DND-41 (cell line): ENCODE measurements at regions not wholly inside any gene's neighbourhood (a gene's known extent, or its start where the extent isn't known, plus 50 kb on each side); places are given as distances from the start of the nearest gene placed in this dataset.

Experiments used
- ATAC-seq: fragments of 200-7000 bp; cut with Tn5 transposase; 3 replicates; pipeline ENCODE4 v1.9.1; 2021; ENCODE audit warnings: low read depth; ENCODE audit not compliant: insufficient read depth
- DNase-seq: peaks from one replicate; pipeline ENCODE4 v3.0.0-alpha.2; 2020
- H2AFZ ChIP-seq: 2 replicates; pipeline ENCODE4 v1.6.0; 2012; ENCODE audit warnings: low read depth, low read length
- H3K27ac ChIP-seq: 2 replicates; pipeline ENCODE4 v1.5.1; 2012; ENCODE audit warnings: low read length, inconsistent platforms
- H3K27me3 ChIP-seq: fragments of 200-600 bp; sonication (generic); 2 replicates; pipeline ENCODE4 v1.6.0; 2012; ENCODE audit warnings: low read length, mild to moderate bottlenecking, inconsistent platforms; ENCODE audit not compliant: insufficient read depth, poor library complexity
- H3K36me3 ChIP-seq: 2 replicates; pipeline ENCODE4 v1.5.1; 2012; ENCODE audit warnings: low read length, inconsistent platforms; ENCODE audit not compliant: insufficient read depth
- H3K4me1 ChIP-seq: 2 replicates; pipeline ENCODE4 v1.5.1; 2012; ENCODE audit warnings: mild to moderate bottlenecking, low read length; ENCODE audit not compliant: insufficient read depth
- H3K4me2 ChIP-seq: 2 replicates; pipeline ENCODE4 v1.6.0; 2012; ENCODE audit warnings: mild to moderate bottlenecking, moderate library complexity, low read length, inconsistent platforms; ENCODE audit not compliant: insufficient read depth
- H3K4me3 ChIP-seq, 2 experiments: fragments of 200-600 bp in 1 of 2; shearing (Covaris generic) in 1 of 2; 2 replicates each; pipeline ENCODE4 v1.5.1; 2012 to 2016; ENCODE audit warnings: inconsistent platforms in 2 of 2, low read length in 2 of 2, mild to moderate bottlenecking in 2 of 2, low read depth in 1 of 2, moderate library complexity in 1 of 2
- H3K79me2 ChIP-seq: 2 replicates; pipeline ENCODE4 v1.6.0; 2012; ENCODE audit warnings: low read length, inconsistent platforms; ENCODE audit not compliant: insufficient read depth
- H3K9ac ChIP-seq: 2 replicates; pipeline ENCODE4 v1.6.0; 2012; ENCODE audit warnings: low read depth, mild to moderate bottlenecking, inconsistent platforms, low read length, moderate library complexity
- H3K9me3 ChIP-seq: 2 replicates; pipeline ENCODE4 v1.5.1; 2012; ENCODE audit warnings: low read length, moderate library complexity, mild to moderate bottlenecking, inconsistent platforms; ENCODE audit not compliant: insufficient read depth, severe bottlenecking
- H4K20me1 ChIP-seq: 2 replicates; pipeline ENCODE4 v1.6.0; 2012; ENCODE audit warnings: low read length; ENCODE audit not compliant: insufficient read depth
- CTCF ChIP-seq: IDR thresholded peaks from 2 replicates; pipeline ENCODE4 v1.5.1; 2012; ENCODE audit warnings: borderline replicate concordance, low read length, moderate library complexity, mild to moderate bottlenecking; ENCODE audit not compliant: poor library complexity, severe bottlenecking; ENCODE audit errors: extremely low read depth
- EZH2 ChIP-seq: IDR thresholded peaks from 3 replicates; pipeline ENCODE4 v1.6.1; 2012; ENCODE audit warnings: borderline replicate concordance, low read depth, mild to moderate bottlenecking, moderate library complexity, low read length, inconsistent platforms; ENCODE audit not compliant: severe bottlenecking

- no peak overlapping the region for H3K4me2 ChIP-seq
- DNase-seq, result no peak
- no peak for ATAC-seq
These were observed 94.7 kb upstream of the FOXN2 start for GRCh38 chr2:48219555-48220436.

GRCh38 chr2:48220501-48220900 is 94.0 kb upstream of the FOXN2 start:
- H2AFZ ChIP-seq, result no peak overlapping the region
- H3K36me3 ChIP-seq, result no peaks in the 10 kb centered on the region
- H3K27me3 ChIP-seq, result no peaks in the 10 kb centered on the region
- ATAC-seq (no peak), DNase-seq (no peak)
- H3K4me3 ChIP-seq, result no peak overlapping the region
- no peaks in the 10 kb centered on the region for H3K4me1 ChIP-seq
- no peaks in the 10 kb centered on the region for H4K20me1 ChIP-seq
- TF ChIP-seq CTCF, result no peak
- TF ChIP-seq EZH2, result no peak
- H3K79me2 ChIP-seq, result no peaks in the 10 kb centered on the region
- H3K27ac ChIP-seq, result no peak overlapping the region
- H3K4me2 ChIP-seq, result no peak overlapping the region
- H3K9ac ChIP-seq, result no peak overlapping the region
- no peaks in the 10 kb centered on the region for H3K9me3 ChIP-seq

More at GRCh38 chr2:48219555-48220436, 94.7 kb upstream of the FOXN2 start:
- H3K27ac ChIP-seq, result no peak overlapping the region
- no peaks in the 10 kb centered on the region for H3K79me2 ChIP-seq
- H3K9ac ChIP-seq, result no peak overlapping the region
- H3K27me3 ChIP-seq, result no peaks in the 10 kb centered on the region
- H2AFZ ChIP-seq, result no peak overlapping the region
- H3K36me3 ChIP-seq, result no peaks in the 10 kb centered on the region
- H3K9me3 ChIP-seq, result no peaks in the 10 kb centered on the region
- TF ChIP-seq EZH2 (no peak), CTCF (no peak)
- H3K4me3 ChIP-seq, result no peak overlapping the region
- no peaks in the 10 kb centered on the region for H4K20me1 ChIP-seq
- no peaks in the 10 kb centered on the region for H3K4me1 ChIP-seq

- no peaks in the 10 kb centered on the region for H3K79me2 ChIP-seq
- TF ChIP-seq EZH2 (no peak), CTCF (no peak)
- H3K9ac ChIP-seq, result no peak overlapping the region
- no peaks in the 10 kb centered on the region for H4K20me1 ChIP-seq
- ATAC-seq (no peak), DNase-seq (no peak)
- H3K4me2 ChIP-seq, result no peak overlapping the region
- H3K4me1 ChIP-seq, result no peaks in the 10 kb centered on the region
- H3K4me3 ChIP-seq, result no peak overlapping the region
- no peak overlapping the region; the same call in 1 of the 2 replicates for H2AFZ ChIP-seq
- no peaks in the 10 kb centered on the region for H3K27me3 ChIP-seq
- no peaks in the 10 kb centered on the region for H3K9me3 ChIP-seq
- no peaks in the 10 kb centered on the region for H3K36me3 ChIP-seq
- no peak overlapping the region for H3K27ac ChIP-seq
These were observed 92.5 kb upstream of the FOXN2 start for GRCh38 chr2:48221846-48222516.
